HG02840 (cell line): ENCODE measurements at regions not wholly inside any gene's neighbourhood (a gene's known extent, or its start where the extent isn't known, plus 50 kb on each side); places are given as distances from the start of the nearest gene placed in this dataset.

Experiments
- ATAC-seq: cut with Tn5 transposase; IDR thresholded peaks from one replicate; pipeline ENCODE4 v1.9.1; 2021; ENCODE audit warnings: mild to moderate bottlenecking, moderate library complexity, moderate number of reproducible peaks; ENCODE audit not compliant: unreplicated experiment, low FRiP score

DNA sequence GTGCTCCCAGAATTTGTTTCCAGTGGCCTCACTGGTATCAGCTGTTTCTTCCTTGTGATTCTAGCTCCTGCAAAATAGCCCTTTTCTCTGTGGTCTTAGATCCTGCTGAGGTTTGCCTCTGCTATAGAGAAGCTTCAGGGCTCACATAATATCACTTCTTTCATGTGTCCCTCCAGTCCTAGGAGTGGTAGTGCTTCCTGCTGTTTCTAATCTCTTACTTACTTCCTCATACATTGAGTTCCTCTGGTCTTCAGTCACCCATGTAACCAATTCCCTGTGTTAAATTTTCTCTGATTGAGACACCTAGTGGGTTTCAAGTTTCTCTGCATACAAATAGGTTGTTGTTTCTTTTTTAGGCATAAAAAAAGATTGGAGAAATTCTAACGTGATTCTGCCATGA, 1567.9 kb downstream of the ARAP2 start:
- no peak for ATAC-seq

DNA sequence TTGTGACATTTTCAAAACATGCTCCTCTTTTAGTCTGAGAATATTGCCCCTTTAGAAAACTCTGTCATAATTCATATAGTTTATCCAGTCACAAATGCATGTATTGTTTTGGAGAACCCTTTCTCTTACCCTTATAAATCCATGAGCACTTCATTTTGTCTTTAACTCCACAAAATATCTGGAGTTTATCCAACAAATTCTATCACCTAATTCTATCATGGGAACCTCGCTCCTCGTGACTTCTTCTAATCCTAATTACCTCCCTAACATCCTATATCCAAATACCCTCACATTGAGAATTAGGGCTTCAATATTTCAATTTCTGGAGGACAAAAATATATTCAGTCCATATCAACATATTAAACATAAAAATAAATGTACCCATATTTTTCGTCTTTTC, 1565.9 kb downstream of the ARAP2 start:
- ATAC-seq = no peak

DNA sequence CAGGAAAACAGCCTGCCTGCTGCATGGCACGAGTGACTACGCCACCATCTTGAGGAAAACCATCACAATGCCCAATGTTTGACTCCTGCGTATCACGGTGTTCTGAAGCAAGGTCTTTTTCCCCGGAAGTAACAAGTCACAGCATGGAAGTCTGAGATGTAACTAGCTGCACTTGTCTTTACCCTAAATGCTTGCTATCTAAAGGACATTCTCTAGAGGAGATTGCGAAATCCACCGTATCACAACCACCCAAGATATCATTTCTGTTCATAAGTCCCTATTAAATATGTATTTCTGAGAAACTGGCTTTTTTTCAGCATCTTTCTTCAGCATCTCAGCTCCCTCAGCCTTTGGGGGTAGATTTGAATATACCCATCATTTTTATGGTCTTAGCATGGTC, 1565.1 kb downstream of the ARAP2 start:
- no peak for ATAC-seq

DNA sequence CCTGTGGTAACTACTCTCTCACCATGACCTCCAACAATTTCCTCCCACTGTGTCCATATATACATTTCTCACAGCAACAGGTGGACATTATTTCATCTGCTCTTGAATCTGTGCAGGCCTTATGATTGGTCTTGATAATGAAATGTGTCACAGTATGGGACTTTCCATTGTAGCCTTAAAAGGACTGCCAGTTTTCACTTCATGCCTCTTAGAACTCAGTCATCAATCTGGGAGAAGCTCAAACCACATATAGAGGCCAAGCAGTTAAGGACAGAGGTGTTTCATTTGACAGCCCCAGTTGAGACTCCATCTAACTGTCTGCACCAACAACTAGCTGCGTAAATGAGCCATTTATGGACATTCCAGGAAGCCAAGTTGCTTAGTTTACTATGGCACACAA, 1534.8 kb downstream of the ARAP2 start:
- no peak for ATAC-seq

DNA sequence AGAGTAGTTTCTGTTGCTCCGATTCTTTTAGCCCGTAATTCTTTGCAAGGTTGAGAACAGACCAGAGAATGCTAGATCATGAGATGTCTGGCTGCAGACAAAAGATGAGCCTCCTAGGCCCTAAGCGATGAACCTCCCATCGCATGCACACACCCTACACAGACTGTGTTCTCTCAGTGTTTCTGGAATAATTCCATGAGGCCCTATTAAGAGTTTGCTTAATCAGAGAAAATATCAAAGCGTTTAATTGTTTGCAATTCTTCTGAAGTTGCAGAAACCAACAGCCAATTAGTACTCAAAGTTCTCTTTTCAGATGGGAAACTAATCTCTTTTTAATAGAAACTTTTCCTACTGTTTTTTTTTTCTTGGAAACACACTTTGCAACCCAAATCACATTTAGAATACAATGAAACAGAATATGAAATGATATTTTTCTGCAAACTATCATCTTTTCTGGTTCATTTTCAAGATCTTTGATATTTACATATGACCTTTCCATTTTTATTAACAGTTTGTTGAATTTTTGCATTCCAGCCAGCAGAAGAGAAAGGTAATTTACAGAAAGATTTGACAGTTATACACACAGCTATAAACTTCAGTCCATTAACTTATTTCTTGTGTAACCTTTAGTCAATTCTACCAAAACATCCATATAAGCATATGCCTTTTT, 1525.6 kb downstream of the ARAP2 start:
- ATAC-seq = no peak

DNA sequence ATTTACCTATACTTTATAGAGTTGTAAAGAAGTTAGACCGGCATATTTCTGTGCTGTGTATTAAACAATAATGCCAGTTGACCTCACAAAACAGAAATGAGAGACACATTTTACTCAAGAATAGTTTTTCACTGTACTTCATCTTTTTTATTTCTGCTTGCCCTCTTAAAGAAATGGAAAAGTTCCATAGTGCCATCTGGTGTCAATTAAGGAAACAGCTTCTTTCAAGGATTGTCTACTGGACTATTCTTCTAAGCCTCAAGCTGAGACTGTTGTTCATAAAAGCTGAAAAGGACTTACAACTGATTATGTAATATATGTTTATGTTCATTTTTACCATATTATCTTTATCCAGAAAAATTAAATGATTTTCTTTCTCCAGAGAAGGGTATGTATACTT, 1523.7 kb downstream of the ARAP2 start:
- no peak for ATAC-seq

DNA sequence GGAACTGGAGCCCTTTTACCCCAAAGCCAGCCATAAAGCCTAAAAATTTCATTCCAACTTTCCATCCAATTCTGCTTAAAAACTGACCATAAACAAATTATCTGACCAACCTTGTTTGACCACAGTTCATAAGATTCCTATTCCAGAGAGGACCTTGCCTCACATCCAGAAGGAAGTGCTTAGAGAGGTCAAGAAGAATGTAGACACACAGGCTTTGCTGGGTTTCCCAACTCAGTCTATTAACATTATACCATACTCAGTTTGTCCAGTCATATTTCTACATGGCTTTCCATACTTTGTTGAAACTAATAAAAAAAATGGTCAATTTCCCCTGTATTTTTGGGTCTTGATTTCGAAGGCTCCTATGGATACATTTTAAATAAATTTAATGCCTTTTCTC, 1522.5 kb downstream of the ARAP2 start:
- ATAC-seq = no peak

DNA sequence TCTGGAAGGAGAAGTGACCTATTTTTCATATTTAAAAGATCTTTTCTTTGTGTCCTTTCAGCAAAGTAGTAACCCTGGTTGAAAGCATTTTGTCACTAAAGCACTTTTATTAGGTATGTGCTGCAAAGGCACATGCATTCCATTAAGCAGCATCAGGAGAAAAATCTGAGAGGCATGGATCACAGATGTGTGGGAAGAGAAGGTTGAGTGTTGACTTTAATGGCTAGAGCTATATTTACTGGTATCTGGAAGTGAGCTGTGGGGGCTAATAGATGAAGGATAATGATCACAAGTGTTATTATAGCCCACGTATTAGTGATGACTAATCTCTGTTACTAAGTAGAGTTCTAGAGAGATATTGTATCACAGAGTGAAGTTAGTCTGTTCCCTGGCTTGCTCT, 1520.7 kb downstream of the ARAP2 start:
- ATAC-seq = no peak

DNA sequence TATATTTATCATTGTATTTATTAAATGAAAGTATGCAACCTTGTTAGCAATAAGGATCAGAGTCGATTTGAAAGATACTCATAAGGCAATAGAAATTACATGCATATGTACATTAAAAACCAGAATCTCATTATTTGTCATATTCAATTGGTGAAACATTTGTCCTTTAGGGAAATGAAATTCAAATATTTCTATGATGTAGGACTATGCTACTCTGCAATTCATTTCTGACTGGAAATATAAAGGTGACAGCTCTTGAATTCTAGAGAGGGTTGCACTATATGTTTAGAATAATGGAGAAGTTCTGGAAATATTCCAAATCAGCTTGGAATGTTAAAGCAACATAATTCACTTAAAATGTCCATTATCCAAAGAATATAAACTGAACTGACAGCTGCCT, 1519.8 kb downstream of the ARAP2 start:
- ATAC-seq = no peak

DNA sequence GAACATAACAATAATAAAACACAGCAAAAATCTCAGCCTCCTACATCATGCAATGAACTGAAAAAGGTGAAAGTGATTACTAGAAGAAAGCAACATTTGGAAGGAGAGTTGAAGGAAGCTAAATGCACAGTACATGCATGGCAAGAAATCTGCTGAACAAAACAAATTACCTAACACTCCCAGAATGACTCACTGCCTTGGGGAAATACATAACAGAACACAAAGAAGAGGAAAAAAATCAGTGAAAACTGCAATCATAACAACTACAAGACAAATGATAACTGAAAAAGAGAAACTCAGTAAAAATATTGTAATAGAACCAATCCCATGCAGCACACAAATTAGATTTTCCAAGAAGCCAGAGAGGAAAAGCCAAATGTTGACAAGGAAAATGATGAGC, 1513.2 kb downstream of the ARAP2 start:
- no peak for ATAC-seq

DNA sequence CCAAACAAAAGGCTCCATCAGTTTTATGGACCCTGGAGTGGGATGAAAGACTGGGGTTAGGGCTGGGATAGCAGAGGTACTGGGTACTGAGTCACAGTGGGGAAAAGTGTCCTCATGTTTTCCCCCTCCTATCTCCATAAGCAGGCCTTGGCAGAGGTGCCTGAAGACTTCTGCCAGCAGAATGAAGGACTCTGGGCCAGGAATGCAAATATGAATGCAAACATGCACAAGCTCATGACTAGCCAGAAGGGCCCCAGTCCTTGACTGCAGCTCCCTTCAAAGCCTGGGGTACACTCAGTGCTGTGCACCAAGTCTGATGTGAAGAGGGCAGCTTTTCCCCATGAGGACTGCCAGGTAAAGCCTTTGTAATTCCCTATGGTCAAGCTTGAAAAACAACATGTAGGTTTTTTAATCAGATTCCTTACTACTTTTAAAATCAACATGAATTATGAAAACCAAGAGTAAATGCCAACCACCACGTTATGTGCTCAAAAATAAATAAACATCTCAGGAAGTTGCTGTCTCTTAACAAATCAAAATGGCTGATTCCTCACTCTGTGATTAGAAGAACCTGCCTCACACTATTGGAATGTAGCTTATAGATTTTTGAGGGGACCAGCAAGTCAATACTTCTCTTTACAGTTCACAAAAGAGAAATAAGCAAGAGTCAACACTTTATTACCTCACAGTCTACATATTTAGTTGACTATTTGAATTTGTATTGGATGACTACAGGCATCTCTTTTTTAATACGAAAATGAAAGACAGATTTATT, 1512.0 kb downstream of the ARAP2 start:
- ATAC-seq = no peak

DNA sequence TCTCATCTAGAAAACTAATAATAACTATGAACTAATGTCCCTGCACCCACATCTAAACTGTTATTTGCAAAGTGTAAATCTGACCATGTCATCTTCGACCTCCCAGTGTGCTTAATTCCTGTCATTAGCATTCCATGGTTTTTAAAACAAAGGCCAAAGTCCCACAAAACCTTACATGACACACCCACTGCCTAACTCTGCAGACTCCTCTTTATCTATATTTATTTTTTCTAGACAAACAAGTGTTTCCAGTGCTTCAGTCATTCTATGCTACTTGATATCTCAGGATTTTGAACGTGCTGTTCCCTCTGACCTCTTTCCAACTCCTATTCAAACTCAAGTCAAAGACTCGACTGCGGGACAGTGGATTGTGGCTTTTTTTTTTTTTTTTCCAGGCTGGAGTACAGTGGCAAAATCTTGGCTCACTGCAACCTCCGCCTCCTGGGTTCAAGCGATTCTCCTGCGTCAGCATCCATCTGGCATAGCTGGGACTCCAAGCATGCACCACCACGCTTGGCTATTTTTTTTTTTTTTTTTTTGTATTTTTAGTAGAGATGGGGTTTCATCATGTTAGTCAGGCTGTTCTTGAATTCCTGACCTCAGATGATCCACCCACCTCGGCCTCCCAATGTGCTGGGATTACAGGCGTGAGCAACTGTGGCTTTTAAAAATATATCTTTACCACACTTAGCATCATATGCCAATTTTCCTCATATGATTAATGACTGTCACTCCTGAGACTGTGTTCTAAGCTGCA, 1511.0 kb downstream of the ARAP2 start:
- ATAC-seq = no peak

DNA sequence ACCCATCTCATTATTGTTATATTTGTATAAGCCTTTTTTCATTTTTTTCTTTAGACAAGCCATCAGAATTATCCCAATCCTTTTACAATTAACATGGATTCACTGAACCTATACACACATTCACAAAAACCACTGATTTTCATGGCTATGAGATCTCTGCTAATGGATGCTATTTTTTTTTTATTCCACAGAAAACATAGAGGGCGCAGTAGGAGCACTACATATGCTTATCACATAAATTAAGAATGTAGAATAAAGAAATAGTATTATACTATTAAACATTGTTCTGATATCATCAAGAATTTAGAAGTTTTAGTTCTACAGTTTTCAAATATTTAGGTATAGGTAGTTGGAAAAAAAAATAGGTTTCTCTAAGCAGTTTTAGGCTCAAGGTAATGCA, 1477.4 kb downstream of the ARAP2 start:
- no peak for ATAC-seq

DNA sequence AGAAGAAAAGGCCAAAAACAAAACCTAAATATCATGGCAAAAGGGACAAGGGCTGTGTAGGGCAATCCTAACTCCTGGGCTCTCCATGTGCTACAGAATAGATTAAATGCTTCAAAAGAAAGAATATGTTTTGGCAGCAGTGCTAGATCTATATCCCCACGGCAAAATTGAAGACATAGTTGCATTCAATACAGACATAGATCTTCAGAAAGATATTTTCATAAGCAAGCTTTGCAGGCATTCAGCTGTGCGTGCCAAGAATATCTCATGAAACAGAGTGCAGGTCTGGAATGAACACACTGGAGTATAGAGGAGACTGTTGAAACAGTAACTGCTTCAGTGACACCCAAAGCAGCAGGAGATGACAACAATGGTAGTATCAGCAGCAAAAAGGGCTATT, 1476.9 kb downstream of the ARAP2 start:
- ATAC-seq = no peak

DNA sequence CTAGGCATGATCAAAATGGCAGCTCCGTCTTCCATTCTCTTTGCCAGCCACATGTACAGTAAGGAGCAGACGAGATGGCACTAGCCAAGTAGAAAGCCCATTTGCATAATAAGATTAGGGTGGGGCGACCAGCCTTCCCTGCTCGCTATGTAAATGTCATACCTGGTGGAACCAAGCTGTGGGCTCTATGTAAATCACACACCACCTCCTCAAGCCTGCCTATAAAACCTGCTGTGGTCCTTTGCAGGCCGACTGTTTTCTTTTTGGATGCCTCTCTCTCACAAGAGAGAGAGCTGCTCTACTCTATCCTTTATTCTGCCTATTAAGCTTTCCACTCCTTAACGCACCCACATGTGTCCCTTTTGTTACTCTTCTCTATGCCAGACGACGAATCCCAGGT, 1472.7 kb downstream of the ARAP2 start:
- ATAC-seq = no peak

DNA sequence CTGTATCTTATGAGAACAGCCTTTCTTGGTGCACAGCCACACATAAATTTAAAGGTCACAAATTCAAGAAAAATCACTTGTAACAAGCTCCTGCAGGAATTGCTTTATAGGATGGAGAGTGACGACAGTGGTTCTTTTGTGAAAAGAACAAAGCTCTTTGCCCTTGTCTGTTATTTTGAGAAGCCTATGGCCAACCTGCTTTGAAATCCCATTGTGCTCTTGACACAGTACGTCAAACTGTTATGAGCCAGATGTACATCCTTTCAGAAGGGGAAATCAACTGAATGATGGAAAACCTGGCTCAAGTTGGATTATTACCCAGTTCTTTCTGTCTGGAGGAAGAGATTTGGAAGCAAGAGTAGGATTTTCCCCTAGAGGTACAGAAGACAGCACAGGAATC, 1454.2 kb downstream of the ARAP2 start:
- no peak for ATAC-seq

DNA sequence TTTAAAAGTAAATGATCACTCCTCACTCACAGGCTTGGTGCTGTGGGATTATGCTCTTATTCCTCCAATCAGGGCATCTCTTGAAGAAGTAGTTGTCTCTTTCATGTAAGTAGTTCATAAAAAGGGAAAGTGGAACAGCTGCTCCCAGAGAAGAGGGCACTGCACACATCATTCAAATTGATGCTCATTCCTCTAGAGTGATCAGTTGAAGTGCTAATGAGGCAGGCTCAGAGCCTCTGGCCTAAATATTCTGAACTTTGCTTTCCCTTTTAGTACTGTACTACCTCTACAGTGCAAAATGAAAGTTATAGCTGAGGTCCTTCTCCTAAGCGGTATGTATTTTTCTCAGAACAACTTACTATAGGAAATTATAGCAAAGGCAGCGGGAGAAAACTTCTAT, 1453.1 kb downstream of the ARAP2 start:
- no peak for ATAC-seq

DNA sequence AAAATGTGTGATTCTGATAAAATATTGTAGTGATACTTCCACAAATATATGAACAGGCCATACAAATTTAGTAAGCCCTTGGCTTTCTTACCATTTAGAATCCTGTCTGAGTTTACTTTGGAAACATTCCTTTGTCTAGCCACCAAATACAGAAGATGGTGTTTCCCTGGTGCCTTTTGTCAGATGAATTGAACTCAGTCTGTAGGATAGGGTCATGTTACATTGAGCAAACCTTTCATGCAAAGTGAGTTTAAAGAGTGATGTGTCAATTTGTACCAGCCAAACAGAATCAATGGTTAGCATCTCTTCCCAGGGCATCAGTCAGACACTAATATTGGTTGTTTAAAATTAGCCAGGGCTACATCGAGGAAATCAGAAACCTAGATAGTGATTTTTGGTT, 1443.4 kb downstream of the ARAP2 start:
- ATAC-seq = no peak

DNA sequence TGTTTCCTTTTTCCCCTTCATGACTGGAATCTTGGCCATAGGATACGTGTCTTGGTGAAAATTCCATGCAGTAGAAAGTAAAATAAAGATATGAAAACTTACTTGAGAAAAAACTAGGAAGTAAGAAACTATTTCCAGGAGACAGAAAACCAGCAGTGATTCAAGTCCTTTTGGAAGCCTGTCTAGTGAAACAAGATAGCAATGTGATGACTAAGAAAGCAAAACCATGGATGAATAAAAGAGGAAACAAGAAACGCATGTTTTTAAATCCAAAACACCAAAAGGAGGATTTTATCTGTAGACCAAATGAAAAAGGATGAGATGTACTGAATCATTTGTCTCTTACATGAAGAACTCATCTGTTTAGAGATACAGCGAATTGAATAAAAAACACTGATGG, 1430.0 kb downstream of the ARAP2 start:
- ATAC-seq = no peak

DNA sequence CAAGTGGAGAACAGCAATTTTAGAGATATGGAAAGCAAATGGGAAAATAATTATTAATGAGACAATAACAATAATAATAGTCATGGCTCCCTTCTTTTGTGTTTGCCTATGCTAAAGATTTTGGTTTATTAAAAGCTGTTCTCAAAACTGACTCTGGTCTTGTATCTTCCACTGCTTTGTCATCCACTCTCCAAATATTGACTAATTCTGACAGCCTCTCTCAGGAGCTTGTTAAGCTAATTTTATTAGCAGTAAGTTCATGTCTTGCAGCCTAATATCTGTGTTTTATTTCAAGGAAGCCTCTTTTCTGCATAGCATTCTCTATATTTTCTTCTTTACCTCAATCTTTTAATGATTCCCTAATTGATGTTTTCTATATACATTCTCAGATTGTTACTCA, 1419.8 kb downstream of the ARAP2 start:
- no peak for ATAC-seq

DNA sequence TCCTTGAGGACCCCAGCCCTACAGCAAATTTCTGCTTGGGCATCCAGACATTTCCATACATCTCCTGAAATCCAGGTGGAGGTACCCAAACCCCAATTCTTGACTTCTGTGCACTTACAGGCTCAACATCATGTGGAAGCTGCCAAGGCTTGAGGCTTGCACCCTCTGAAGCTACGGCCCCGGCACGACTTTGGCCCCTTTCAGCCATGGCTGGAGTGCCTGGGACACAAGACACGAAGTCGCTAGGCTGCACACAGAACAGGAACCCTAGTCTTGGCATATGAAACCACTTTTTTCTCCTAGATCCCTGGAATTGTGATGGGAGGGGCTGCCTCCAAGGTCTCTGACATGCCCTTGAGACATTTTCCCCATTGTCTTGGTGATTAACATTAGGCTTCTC, 1417.7 kb downstream of the ARAP2 start:
- ATAC-seq = no peak

DNA sequence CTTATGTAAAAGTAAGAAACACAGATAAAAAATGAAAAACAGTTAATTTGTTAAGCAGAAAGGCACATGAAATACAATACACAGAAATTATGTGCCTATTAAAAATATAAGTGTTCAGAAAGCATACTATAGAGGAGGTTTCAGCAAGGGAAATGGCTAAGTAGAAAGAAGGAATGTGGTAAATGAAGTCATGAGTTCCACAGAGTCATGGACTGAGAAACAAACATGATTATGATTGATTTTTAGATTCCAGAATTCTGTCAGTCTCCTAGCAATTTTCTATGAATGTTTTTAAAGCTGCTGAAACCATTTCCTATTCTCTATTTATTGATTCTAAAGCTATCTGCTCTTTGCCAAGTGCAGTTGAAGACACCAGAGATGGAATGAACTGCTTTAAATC, 1398.4 kb downstream of the ARAP2 start:
- no peak for ATAC-seq
